ENCODE measurements at regions not wholly inside any gene's neighbourhood (a gene's known extent, or its start where the extent isn't known, plus 50 kb on each side); places are given as distances from the start of the nearest gene placed in this dataset.

DNA sequence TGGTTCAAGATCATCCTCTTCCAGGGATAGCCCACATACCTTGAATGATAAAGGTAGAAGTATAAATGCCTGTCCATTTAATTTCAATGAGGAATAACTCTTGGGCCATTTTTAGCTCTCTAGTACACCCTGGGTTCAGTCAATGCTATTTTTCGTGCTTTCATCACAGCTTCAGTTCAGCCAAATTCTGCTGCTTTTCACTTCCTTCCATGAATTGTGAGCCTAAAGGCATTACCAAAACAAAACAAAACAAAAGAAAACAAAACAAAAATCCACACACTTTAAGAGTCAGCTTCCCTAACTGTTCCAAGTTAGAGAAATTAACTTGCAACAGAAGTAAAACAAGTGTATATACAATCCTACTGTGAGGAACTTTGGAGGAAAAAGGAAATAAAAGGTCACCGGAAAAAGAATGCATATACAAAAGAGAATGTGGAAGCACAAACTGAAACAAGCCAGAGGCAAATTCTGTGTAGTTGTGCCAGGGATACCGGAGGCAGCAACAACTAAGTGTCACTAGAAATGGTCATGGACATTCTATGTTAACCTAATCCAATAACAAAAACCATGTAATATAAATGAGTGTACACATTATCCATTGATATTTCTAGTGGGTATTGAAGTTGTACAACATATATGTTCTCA, 423.1 kb downstream of the KCTD8 start:
- TF ChIP-seq CTCF (IDR thresholded peaks at IDR 0.05; ENCODE audit: extremely low read depth, insufficient read depth, missing control alignments), result no peak
- in situ Hi-C loops (cut with MboI; ENCODE audit: low pct_unique_long_range_greater_than_20kb, low sequenced_read_pairs, unreplicated experiment), result no loop called here
- no peak for DNase-seq (ENCODE audit: low spot score)

- TF ChIP-seq CTCF (IDR thresholded peaks at IDR 0.05; ENCODE audit: extremely low read depth, insufficient read depth, missing control alignments), result no peak
- in situ Hi-C loops (cut with MboI; ENCODE audit: low pct_unique_long_range_greater_than_20kb, low sequenced_read_pairs, unreplicated experiment), result no loop called here
These were observed 409.8 kb downstream of the KCTD8 start for GRCh38 chr4:44038811-44039210.

DNA sequence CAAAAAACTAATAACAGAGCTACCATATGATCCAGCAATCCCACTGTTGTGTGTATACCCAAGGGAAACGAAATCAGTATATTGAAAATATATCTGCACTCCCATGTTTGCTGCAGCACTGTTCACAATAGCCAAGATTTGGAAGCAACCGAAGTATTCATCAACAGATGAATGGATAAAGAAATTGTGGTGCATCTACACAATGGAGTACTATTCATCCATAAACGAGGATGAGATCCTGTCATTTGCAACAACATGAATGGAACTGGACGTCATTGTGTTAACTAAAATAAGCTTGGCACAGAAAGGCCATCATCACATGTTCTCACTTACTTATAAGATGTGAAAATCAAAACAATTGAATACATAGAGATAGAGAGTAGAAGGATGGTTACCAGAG, 402.1 kb downstream of the KCTD8 start:
- in situ Hi-C loops (cut with MboI; ENCODE audit: low pct_unique_long_range_greater_than_20kb, low sequenced_read_pairs, unreplicated experiment), result no loop called here
- no peak for DNase-seq (ENCODE audit: low spot score)
- no peak for TF ChIP-seq CTCF (IDR thresholded peaks at IDR 0.05; ENCODE audit: extremely low read depth, insufficient read depth, missing control alignments)

More at GRCh38 chr4:44038811-44039210, 409.8 kb downstream of the KCTD8 start:
- DNase-seq (ENCODE audit: low spot score), result no peak

- in situ Hi-C loops (cut with MboI; ENCODE audit: low pct_unique_long_range_greater_than_20kb, low sequenced_read_pairs, unreplicated experiment), result no loop called here
- no peak for TF ChIP-seq CTCF (IDR thresholded peaks at IDR 0.05; ENCODE audit: extremely low read depth, insufficient read depth, missing control alignments)
- no peak for DNase-seq (ENCODE audit: low spot score)
These were observed 391.9 kb downstream of the KCTD8 start for GRCh38 chr4:44056721-44057151.

- in situ Hi-C loops (cut with MboI; ENCODE audit: low pct_unique_long_range_greater_than_20kb, low sequenced_read_pairs, unreplicated experiment), result no loop called here
- no peak for DNase-seq (ENCODE audit: low spot score)
- TF ChIP-seq CTCF (IDR thresholded peaks at IDR 0.05; ENCODE audit: extremely low read depth, insufficient read depth, missing control alignments), result no peak
These were observed 377.8 kb downstream of the KCTD8 start for GRCh38 chr4:44070843-44071242.

DNA sequence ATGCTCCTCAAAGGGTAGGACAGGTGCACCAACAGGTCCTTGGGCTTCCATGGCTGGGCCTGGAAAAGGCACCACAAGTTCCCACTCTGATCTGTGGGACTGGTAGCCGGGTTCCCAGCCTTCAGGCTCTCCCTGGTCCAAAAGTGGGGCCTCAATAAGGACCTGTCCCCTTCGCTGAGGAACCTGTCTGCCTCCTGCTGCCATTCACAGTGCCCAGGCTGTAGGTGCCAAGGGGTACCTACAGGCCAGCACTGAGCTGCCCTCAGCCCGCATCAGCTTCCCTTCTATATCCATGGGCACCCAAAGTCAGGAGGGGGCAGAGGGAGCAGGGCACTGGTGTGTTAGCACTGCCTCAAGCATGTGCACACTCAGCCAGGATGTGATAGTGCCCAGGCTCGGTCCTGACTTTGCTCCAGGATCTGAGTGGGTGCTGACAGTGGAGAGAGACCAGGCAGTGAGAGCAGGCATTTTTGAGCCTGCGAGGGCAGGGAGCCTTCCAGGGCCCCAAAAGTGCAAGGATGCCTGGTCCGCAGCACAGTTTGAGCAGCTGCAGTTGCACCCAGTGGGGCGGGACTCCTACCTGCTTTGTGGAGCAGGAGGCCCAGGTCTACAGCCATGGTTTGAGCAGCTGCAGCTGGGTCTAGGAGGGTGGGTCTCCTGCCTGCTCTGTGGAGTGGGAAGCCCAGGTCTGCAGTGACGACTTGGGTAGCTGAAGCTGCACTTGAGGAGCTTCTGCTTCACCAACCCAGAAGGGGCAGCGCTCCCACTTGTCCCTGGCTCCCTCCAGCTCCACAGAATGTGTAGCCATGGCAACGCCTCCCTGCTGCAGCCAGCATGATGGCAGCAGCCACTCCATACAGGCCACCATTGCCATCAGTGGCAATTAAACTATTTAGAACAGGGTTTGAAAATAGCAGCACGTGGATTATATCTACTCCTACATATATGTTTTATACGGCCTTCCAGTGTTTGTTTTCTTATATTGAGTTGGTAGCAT, 376.4 kb downstream of the KCTD8 start:
- DNase-seq (ENCODE audit: low spot score), result no peak
- TF ChIP-seq CTCF (IDR thresholded peaks at IDR 0.05; ENCODE audit: extremely low read depth, insufficient read depth, missing control alignments), result no peak
- in situ Hi-C loops (cut with MboI; ENCODE audit: low pct_unique_long_range_greater_than_20kb, low sequenced_read_pairs, unreplicated experiment), result no loop called here

Data from GM13977 (cell line).